Posterior vena cava (tissue), 2 donors: ENCODE measurements at regions not wholly inside any gene's neighbourhood (a gene's known extent, or its start where the extent isn't known, plus 50 kb on each side); places are given as distances from the start of the nearest gene placed in this dataset.
"Not testable (repeated sequence)": the region's sequence is repeated elsewhere in the genome, so short reads cannot be mapped to it uniquely, and the experiment has no call there.

Experiments used
- DNase-seq: peaks from one replicate; pipeline ENCODE4 v3.0.0-alpha.2; 2020; ENCODE audit warnings: low spot score
- intact Hi-C, 2 donors: fragments of 100-400 bp; cut with DNase I; formaldehyde crosslinking; loops; one replicate each; pipeline versions ENCODE4 v1.14.1 to v1.14.2; 2022 to 2023
- donor health status: DM: yes; HTN: yes; CAD: no.
- donor health status: DM: yes; HTN: yes; CAD: no.

GRCh38 chr7:83306502-83306901 is 143.8 kb upstream of the PCLO start:
- intact Hi-C loops: no loop called here

GRCh38 chr7:83305027-83305426 is 142.3 kb upstream of the PCLO start:
- no peak for DNase-seq
- intact Hi-C loops: no loop called here

More at GRCh38 chr7:83306502-83306901, 143.8 kb upstream of the PCLO start:
- DNase-seq: no peak

GRCh38 chr7:83301416-83301815 is 138.7 kb upstream of the PCLO start:
- intact Hi-C loops: no loop called here

GRCh38 chr7:83290211-83290610 is 127.5 kb upstream of the PCLO start:
- intact Hi-C loops: no loop called here
- no peak for DNase-seq

More at GRCh38 chr7:83301416-83301815, 138.7 kb upstream of the PCLO start:
- DNase-seq: no peak

GRCh38 chr7:83289419-83289993 is 126.8 kb upstream of the PCLO start:
- no peak for DNase-seq
- intact Hi-C loops: no loop called here

- DNase-seq: no peak
- intact Hi-C loops: no loop called here
Measured at GRCh38 chr7:83280671-83281070, 118.0 kb upstream of the PCLO start.

- DNase-seq: no peak
- intact Hi-C loops: no loop called here
Measured at GRCh38 chr7:83276250-83276649, 113.6 kb upstream of the PCLO start.

- DNase-seq: no peak
- intact Hi-C loops: no loop called here
Measured at GRCh38 chr7:83273699-83274098, 111.0 kb upstream of the PCLO start.

GRCh38 chr7:83271212-83272099 is 108.8 kb upstream of the PCLO start:
- intact Hi-C loops: no loop called here
- no peak for DNase-seq

- intact Hi-C loops: no loop called here
- DNase-seq: no peak
Measured at GRCh38 chr7:83270407-83270806, 107.7 kb upstream of the PCLO start.

GRCh38 chr7:83267141-83267631 is 104.5 kb upstream of the PCLO start:
- intact Hi-C loops: no loop called here
- no peak for DNase-seq

- intact Hi-C loops, DNase-seq: not testable (repeated sequence)
Measured at GRCh38 chr7:83263442-83264034, 100.9 kb upstream of the PCLO start.

- DNase-seq: no peak
- intact Hi-C loops: no loop called here
Measured at GRCh38 chr7:83259064-83259463, 96.4 kb upstream of the PCLO start.

- DNase-seq: no peak
Measured at GRCh38 chr7:83248000-83248399, 85.3 kb upstream of the PCLO start.

GRCh38 chr7:83219231-83219630 is 56.5 kb upstream of the PCLO start:
- intact Hi-C loops: not testable (repeated sequence)
- peak; percentile 61 for DNase-seq

More at GRCh38 chr7:83248000-83248399, 85.3 kb upstream of the PCLO start:
- intact Hi-C loops: no loop called here

GRCh38 chr7:83212883-83213282 is 50.2 kb upstream of the PCLO start:
- intact Hi-C loops: no loop called here
- DNase-seq: no peak
